ENCODE measurements at regions not wholly inside any gene's neighbourhood (a gene's known extent, or its start where the extent isn't known, plus 50 kb on each side); places are given as distances from the start of the nearest gene placed in this dataset.

GRCh38 chr10:36473122-36473521 lies 652.3 kb upstream of the ANKRD30A start:
- DNase-seq (ENCODE audit: low read depth), result no peak
- no peaks in the 10 kb centered on the region for H3K27me3 ChIP-seq (ENCODE audit: control insufficient read depth, insufficient read depth, low read length)
- no peaks in the 10 kb centered on the region for H3K36me3 ChIP-seq (ENCODE audit: control insufficient read depth, insufficient read depth, low read length)
- no peak for TF ChIP-seq CTCF (IDR thresholded peaks at IDR 0.05; ENCODE audit: insufficient read depth, low read length, poor library complexity, severe bottlenecking)
- H3K4me3 ChIP-seq (ENCODE audit: low read depth, low read length), result no peak overlapping the region

- no peak for DNase-seq (ENCODE audit: low read depth)
- no peaks in the 10 kb centered on the region for H3K27me3 ChIP-seq (ENCODE audit: control insufficient read depth, insufficient read depth, low read length)
Measured at GRCh38 chr10:36469585-36469984, 655.8 kb upstream of the ANKRD30A start.

GRCh38 chr10:36468620-36469019 lies 656.8 kb upstream of the ANKRD30A start:
- no peak for DNase-seq (ENCODE audit: low read depth)
- H3K4me3 ChIP-seq (ENCODE audit: low read depth, low read length), result no peak overlapping the region
- no peak for TF ChIP-seq CTCF (IDR thresholded peaks at IDR 0.05; ENCODE audit: insufficient read depth, low read length, poor library complexity, severe bottlenecking)

More at GRCh38 chr10:36469585-36469984, 655.8 kb upstream of the ANKRD30A start:
- Histone ChIP-seq H3K4me3 (ENCODE audit: low read depth, low read length) (no peak overlapping the region), H3K36me3 (ENCODE audit: control insufficient read depth, insufficient read depth, low read length) (no peaks in the 10 kb centered on the region)
- no peak for TF ChIP-seq CTCF (IDR thresholded peaks at IDR 0.05; ENCODE audit: insufficient read depth, low read length, poor library complexity, severe bottlenecking)

GRCh38 chr10:36465604-36466379 lies 659.6 kb upstream of the ANKRD30A start:
- H3K36me3 ChIP-seq (ENCODE audit: control insufficient read depth, insufficient read depth, low read length), result no peaks in the 10 kb centered on the region
- DNase-seq (ENCODE audit: low read depth), result no peak
- no peak overlapping the region for H3K4me3 ChIP-seq (ENCODE audit: low read depth, low read length)
- H3K27me3 ChIP-seq (ENCODE audit: control insufficient read depth, insufficient read depth, low read length), result no peaks in the 10 kb centered on the region
- TF ChIP-seq CTCF (IDR thresholded peaks at IDR 0.05; ENCODE audit: insufficient read depth, low read length, poor library complexity, severe bottlenecking), result no peak

More at GRCh38 chr10:36468620-36469019, 656.8 kb upstream of the ANKRD30A start:
- Histone ChIP-seq H3K36me3 (ENCODE audit: control insufficient read depth, insufficient read depth, low read length) (no peaks in the 10 kb centered on the region), H3K27me3 (ENCODE audit: control insufficient read depth, insufficient read depth, low read length) (no peaks in the 10 kb centered on the region)

GRCh38 chr10:36464291-36464690 lies 661.1 kb upstream of the ANKRD30A start:
- no peaks in the 10 kb centered on the region for H3K36me3 ChIP-seq (ENCODE audit: control insufficient read depth, insufficient read depth, low read length)
- TF ChIP-seq CTCF (IDR thresholded peaks at IDR 0.05; ENCODE audit: insufficient read depth, low read length, poor library complexity, severe bottlenecking), result no peak
- no peaks in the 10 kb centered on the region for H3K27me3 ChIP-seq (ENCODE audit: control insufficient read depth, insufficient read depth, low read length)
- DNase-seq (ENCODE audit: low read depth), result no peak
- H3K4me3 ChIP-seq (ENCODE audit: low read depth, low read length), result no peak overlapping the region

GRCh38 chr10:36463390-36463789 lies 662.0 kb upstream of the ANKRD30A start:
- no peaks in the 10 kb centered on the region for H3K27me3 ChIP-seq (ENCODE audit: control insufficient read depth, insufficient read depth, low read length)
- no peaks in the 10 kb centered on the region for H3K36me3 ChIP-seq (ENCODE audit: control insufficient read depth, insufficient read depth, low read length)
- no peak for DNase-seq (ENCODE audit: low read depth)
- TF ChIP-seq CTCF (IDR thresholded peaks at IDR 0.05; ENCODE audit: insufficient read depth, low read length, poor library complexity, severe bottlenecking), result no peak
- no peak overlapping the region for H3K4me3 ChIP-seq (ENCODE audit: low read depth, low read length)

All from kidney epithelial cell (primary cell).